ENCODE measurements at regions not wholly inside any gene's neighbourhood (a gene's known extent, or its start where the extent isn't known, plus 50 kb on each side); places are given as distances from the start of the nearest gene placed in this dataset.

- TF ChIP-seq CTCF (IDR thresholded peaks at IDR 0.05) (no peak), POLR2AphosphoS5 (IDR thresholded peaks at IDR 0.05) (no peak), POLR2A (IDR thresholded peaks at IDR 0.05) (no peak)
Measured at GRCh38 chr3:144444061-144444460, 472.4 kb downstream of the DIPK2A start.

All from breast epithelium (tissue), 3 donors.